ENCODE measurements at regions not wholly inside any gene's neighbourhood (a gene's known extent, or its start where the extent isn't known, plus 50 kb on each side); places are given as distances from the start of the nearest gene placed in this dataset.
"Not testable (repeated sequence)": the region's sequence is repeated elsewhere in the genome, so short reads cannot be mapped to it uniquely, and the experiment has no call there.

GRCh38 chr2:85952196-85952734 lies 63.5 kb upstream of the ST3GAL5 start:
- DNase-seq (ENCODE audit: low spot score in 2 of 2) (no peak), ATAC-seq (ENCODE audit: low read depth) (no peak)
- no peak overlapping the region for H3K4me3 Mint-ChIP-seq
- no peak overlapping the region for H3K27ac Mint-ChIP-seq
- H3K36me3 Mint-ChIP-seq, result peaks cover 2% of the 10 kb centered on the region
- H3K9me3 Mint-ChIP-seq, result peaks cover 8% of the 10 kb centered on the region
- H3K27me3 Mint-ChIP-seq, result no peaks in the 10 kb centered on the region
- peaks cover 7% of the 10 kb centered on the region for H3K4me1 Mint-ChIP-seq

GRCh38 chr2:85951351-85952067 lies 62.7 kb upstream of the ST3GAL5 start:
- no peak for ATAC-seq (ENCODE audit: low read depth)
- H3K9me3 Mint-ChIP-seq, result peaks cover 8% of the 10 kb centered on the region
- no peaks in the 10 kb centered on the region for H3K27me3 Mint-ChIP-seq
- H3K4me1 Mint-ChIP-seq, result peaks cover 7% of the 10 kb centered on the region
- H3K36me3 Mint-ChIP-seq, result peaks cover 2% of the 10 kb centered on the region
- no peak for DNase-seq (ENCODE audit: low spot score in 2 of 2)
- no peak overlapping the region for H3K4me3 Mint-ChIP-seq
- no peak overlapping the region for H3K27ac Mint-ChIP-seq

GRCh38 chr2:85950743-85951142 lies 62.0 kb upstream of the ST3GAL5 start:
- no peak overlapping the region for H3K4me3 Mint-ChIP-seq
- H3K9me3 Mint-ChIP-seq, result peaks cover 8% of the 10 kb centered on the region
- peaks cover 7% of the 10 kb centered on the region for H3K4me1 Mint-ChIP-seq
- ATAC-seq (ENCODE audit: low read depth) (no peak), DNase-seq (ENCODE audit: low spot score in 2 of 2) (no peak)
- peaks cover 2% of the 10 kb centered on the region for H3K36me3 Mint-ChIP-seq
- H3K27me3 Mint-ChIP-seq, result no peaks in the 10 kb centered on the region
- no peak overlapping the region for H3K27ac Mint-ChIP-seq

GRCh38 chr2:85949280-85949679 lies 60.5 kb upstream of the ST3GAL5 start:
- peaks cover 10% of the 10 kb centered on the region for H3K9me3 Mint-ChIP-seq
- H3K27me3 Mint-ChIP-seq, result no peaks in the 10 kb centered on the region
- H3K27ac Mint-ChIP-seq, result no peak overlapping the region
- peaks cover 4% of the 10 kb centered on the region for H3K4me1 Mint-ChIP-seq
- H3K4me3 Mint-ChIP-seq, result no peak overlapping the region
- ATAC-seq (ENCODE audit: low read depth), result no peak
- no peak for DNase-seq (ENCODE audit: low spot score in 2 of 2)
- peaks cover 2% of the 10 kb centered on the region for H3K36me3 Mint-ChIP-seq

GRCh38 chr2:85947593-85947992 lies 58.8 kb upstream of the ST3GAL5 start:
- Mint-ChIP-seq H3K27ac (no peak overlapping the region), H3K36me3 (peaks cover 8% of the 10 kb centered on the region)
- ATAC-seq (ENCODE audit: low read depth), result no peak

GRCh38 chr2:85945586-85945985 lies 56.8 kb upstream of the ST3GAL5 start:
- Mint-ChIP-seq H3K27me3 (no peaks in the 10 kb centered on the region), H3K4me3 (no peak overlapping the region), H3K9me3 (peaks cover 20% of the 10 kb centered on the region), H3K27ac (no peak overlapping the region), H3K36me3 (peaks cover 11% of the 10 kb centered on the region), H3K4me1 (no peaks in the 10 kb centered on the region)
- ATAC-seq (ENCODE audit: low read depth) (no peak), DNase-seq (ENCODE audit: low spot score in 2 of 2) (no peak)

More at GRCh38 chr2:85947593-85947992, 58.8 kb upstream of the ST3GAL5 start:
- Mint-ChIP-seq H3K4me3 (no peak overlapping the region), H3K4me1 (no peaks in the 10 kb centered on the region), H3K27me3 (no peaks in the 10 kb centered on the region), H3K9me3 (peaks cover 15% of the 10 kb centered on the region)
- DNase-seq (ENCODE audit: low spot score in 2 of 2), result no peak

- Mint-ChIP-seq H3K27me3 (no peaks in the 10 kb centered on the region), H3K36me3 (peaks cover 11% of the 10 kb centered on the region), H3K4me1 (no peaks in the 10 kb centered on the region), H3K27ac (no peak overlapping the region), H3K4me3 (no peak overlapping the region), H3K9me3 (peaks cover 20% of the 10 kb centered on the region)
- DNase-seq (ENCODE audit: low spot score in 2 of 2), result no peak
- ATAC-seq (ENCODE audit: low read depth), result no peak
These were observed 56.4 kb upstream of the ST3GAL5 start for GRCh38 chr2:85945172-85945571.

GRCh38 chr2:85942346-85942957 lies 53.7 kb upstream of the ST3GAL5 start:
- H3K9me3 Mint-ChIP-seq, result peaks cover 13% of the 10 kb centered on the region
- H3K36me3 Mint-ChIP-seq, result peaks cover 10% of the 10 kb centered on the region
- H3K4me3 Mint-ChIP-seq, result no peak overlapping the region
- H3K27me3 Mint-ChIP-seq, result no peaks in the 10 kb centered on the region
- DNase-seq (ENCODE audit: low spot score in 2 of 2) (no peak), ATAC-seq (ENCODE audit: low read depth) (no peak)
- H3K4me1 Mint-ChIP-seq, result no peaks in the 10 kb centered on the region
- H3K27ac Mint-ChIP-seq, result no peak overlapping the region

- H3K4me1 Mint-ChIP-seq; DNase-seq (ENCODE audit: low spot score in 2 of 2); H3K4me3 Mint-ChIP-seq; H3K36me3 Mint-ChIP-seq; H3K27ac Mint-ChIP-seq; ATAC-seq (ENCODE audit: low read depth); H3K27me3 Mint-ChIP-seq: not testable (repeated sequence)
- H3K9me3 Mint-ChIP-seq, result peaks cover 11% of the 10 kb centered on the region
These were observed 52.7 kb upstream of the ST3GAL5 start for GRCh38 chr2:85941490-85941889.

- peaks cover 10% of the 10 kb centered on the region for H3K9me3 Mint-ChIP-seq
- H3K4me3 Mint-ChIP-seq, result no peak overlapping the region
- peaks cover 9% of the 10 kb centered on the region for H3K36me3 Mint-ChIP-seq
- H3K4me1 Mint-ChIP-seq, result peaks cover 1% of the 10 kb centered on the region
- ATAC-seq (ENCODE audit: low read depth) (no peak), DNase-seq (ENCODE audit: low spot score in 2 of 2) (no peak)
- no peaks in the 10 kb centered on the region for H3K27me3 Mint-ChIP-seq
- H3K27ac Mint-ChIP-seq, result no peak overlapping the region
These were observed 50.3 kb upstream of the ST3GAL5 start for GRCh38 chr2:85939131-85939530.

All from memory B cell (primary cell).